ENCODE measurements at regions not wholly inside any gene's neighbourhood (a gene's known extent, or its start where the extent isn't known, plus 50 kb on each side); places are given as distances from the start of the nearest gene placed in this dataset.

DNA sequence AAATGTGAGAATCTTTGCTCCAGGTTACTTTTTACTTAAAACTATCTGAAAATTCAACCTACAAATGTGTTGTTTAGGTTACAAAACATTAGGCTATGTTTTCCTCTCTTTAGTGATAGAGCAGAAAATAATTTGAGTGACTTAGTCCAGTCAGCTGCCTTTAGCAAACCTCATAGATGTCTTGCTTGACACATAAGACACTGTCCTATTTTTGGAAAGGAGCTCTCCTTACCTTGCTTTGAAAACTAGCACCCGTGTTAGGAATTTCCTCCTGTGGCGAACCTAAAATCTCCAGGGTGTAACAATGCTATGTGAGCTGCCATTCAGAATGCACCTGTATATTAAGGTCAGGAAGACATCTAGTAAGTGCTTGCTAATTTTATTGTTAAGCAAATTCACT lies 221.2 kb upstream of the CD180 start:
- Histone ChIP-seq H3K4me3 (no peak overlapping the region), H3K79me2 (ENCODE audit: low read depth) (no peaks in the 10 kb centered on the region), H3K27me3 (ENCODE audit: insufficient read depth, low read depth) (no peaks in the 10 kb centered on the region), H4K20me1 (ENCODE audit: insufficient read depth) (no peaks in the 10 kb centered on the region), H3K4me2 (no peak overlapping the region), H3K9me2 (ENCODE audit: insufficient read depth) (no peaks in the 10 kb centered on the region), H3K9me3 (ENCODE audit: insufficient read depth, low read depth) (no peaks in the 10 kb centered on the region), H2AFZ (no peak overlapping the region), H3K4me1 (replicated peaks; ENCODE audit: insufficient read depth) (no peaks in the 10 kb centered on the region), H3K36me3 (ENCODE audit: low read depth) (no peaks in the 10 kb centered on the region), H3K27ac (no peak overlapping the region), H3F3A (ENCODE audit: insufficient read depth, low read depth) (no peaks in the 10 kb centered on the region)
- TF ChIP-seq, protein P1, sequence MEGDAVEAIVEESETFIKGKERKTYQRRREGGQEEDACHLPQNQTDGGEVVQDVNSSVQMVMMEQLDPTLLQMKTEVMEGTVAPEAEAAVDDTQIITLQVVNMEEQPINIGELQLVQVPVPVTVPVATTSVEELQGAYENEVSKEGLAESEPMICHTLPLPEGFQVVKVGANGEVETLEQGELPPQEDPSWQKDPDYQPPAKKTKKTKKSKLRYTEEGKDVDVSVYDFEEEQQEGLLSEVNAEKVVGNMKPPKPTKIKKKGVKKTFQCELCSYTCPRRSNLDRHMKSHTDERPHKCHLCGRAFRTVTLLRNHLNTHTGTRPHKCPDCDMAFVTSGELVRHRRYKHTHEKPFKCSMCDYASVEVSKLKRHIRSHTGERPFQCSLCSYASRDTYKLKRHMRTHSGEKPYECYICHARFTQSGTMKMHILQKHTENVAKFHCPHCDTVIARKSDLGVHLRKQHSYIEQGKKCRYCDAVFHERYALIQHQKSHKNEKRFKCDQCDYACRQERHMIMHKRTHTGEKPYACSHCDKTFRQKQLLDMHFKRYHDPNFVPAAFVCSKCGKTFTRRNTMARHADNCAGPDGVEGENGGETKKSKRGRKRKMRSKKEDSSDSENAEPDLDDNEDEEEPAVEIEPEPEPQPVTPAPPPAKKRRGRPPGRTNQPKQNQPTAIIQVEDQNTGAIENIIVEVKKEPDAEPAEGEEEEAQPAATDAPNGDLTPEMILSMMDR (conservative IDR thresholded peaks at IDR 0.05) = no peak
- no peak for TF ChIP-seq EZH2 (IDR thresholded peaks at IDR 0.05; ENCODE audit: low read depth)
- intact Hi-C loops (cut with micrococcal nuclease; ENCODE audit: unreplicated experiment) = no loop called here
- BruUV-seq (replicated peaks) = no TSS peak
- no peak for DNase-seq
- ChIA-PET POLR2A (ENCODE audit: unreplicated experiment) (no interaction called here), CTCF (no interaction called here)

- no TSS peak for BruUV-seq (replicated peaks)
- Histone ChIP-seq H3K4me2 (no peak overlapping the region), H4K20me1 (ENCODE audit: insufficient read depth) (no peaks in the 10 kb centered on the region), H3K9me3 (ENCODE audit: insufficient read depth, low read depth) (no peaks in the 10 kb centered on the region), H3K79me2 (ENCODE audit: low read depth) (no peaks in the 10 kb centered on the region), H3F3A (ENCODE audit: insufficient read depth, low read depth) (no peaks in the 10 kb centered on the region), H3K4me1 (replicated peaks; ENCODE audit: insufficient read depth) (no peaks in the 10 kb centered on the region), H3K36me3 (ENCODE audit: low read depth) (no peaks in the 10 kb centered on the region), H3K4me3 (no peak overlapping the region), H3K27me3 (ENCODE audit: insufficient read depth, low read depth) (no peaks in the 10 kb centered on the region), H3K27ac (no peak overlapping the region), H3K9me2 (ENCODE audit: insufficient read depth) (no peaks in the 10 kb centered on the region), H2AFZ (no peak overlapping the region)
- no peak for TF ChIP-seq EZH2 (IDR thresholded peaks at IDR 0.05; ENCODE audit: low read depth)
- TF ChIP-seq, protein P1 (conservative IDR thresholded peaks at IDR 0.05) = no peak
- intact Hi-C loops (cut with micrococcal nuclease; ENCODE audit: unreplicated experiment) = no loop called here
- POLR2A ChIA-PET (ENCODE audit: unreplicated experiment) = no interaction called here
- CTCF ChIA-PET = no interaction called here
- DNase-seq = no peak
These were observed 220.4 kb upstream of the CD180 start for GRCh38 chr5:67416986-67417385.

GRCh38 chr5:67416133-67416937 lies 219.7 kb upstream of the CD180 start:
- Histone ChIP-seq H3K4me3 (no peak overlapping the region), H3K9me2 (ENCODE audit: insufficient read depth) (no peaks in the 10 kb centered on the region), H4K20me1 (ENCODE audit: insufficient read depth) (no peaks in the 10 kb centered on the region), H3K4me1 (replicated peaks; ENCODE audit: insufficient read depth) (no peaks in the 10 kb centered on the region), H3K79me2 (ENCODE audit: low read depth) (no peaks in the 10 kb centered on the region), H3K4me2 (no peak overlapping the region), H3K36me3 (ENCODE audit: low read depth) (no peaks in the 10 kb centered on the region), H2AFZ (no peak overlapping the region), H3F3A (ENCODE audit: insufficient read depth, low read depth) (no peaks in the 10 kb centered on the region), H3K27ac (no peak overlapping the region), H3K27me3 (ENCODE audit: insufficient read depth, low read depth) (no peaks in the 10 kb centered on the region), H3K9me3 (ENCODE audit: insufficient read depth, low read depth) (no peaks in the 10 kb centered on the region)
- TF ChIP-seq, protein P1 (conservative IDR thresholded peaks at IDR 0.05) = no peak
- no TSS peak for BruUV-seq (replicated peaks)
- intact Hi-C loops (cut with micrococcal nuclease; ENCODE audit: unreplicated experiment) = no loop called here
- ChIA-PET POLR2A (ENCODE audit: unreplicated experiment) (no interaction called here), CTCF (no interaction called here)
- DNase-seq = no peak
